Hepatocyte (in vitro differentiated cells): ENCODE measurements at regions not wholly inside any gene's neighbourhood (a gene's known extent, or its start where the extent isn't known, plus 50 kb on each side); places are given as distances from the start of the nearest gene placed in this dataset.

Source experiments
- DNase-seq: peaks from one replicate; pipeline ENCODE4 v3.0.0-alpha.2; 2016; ENCODE audit warnings: low spot score
- H2AFZ ChIP-seq: fragments of 200-600 bp; sonication (generic); 2 replicates; pipeline ENCODE4 v1.6.0; 2016; ENCODE audit warnings: antibody characterized with exemption, mild to moderate bottlenecking
- H3K27ac ChIP-seq: fragments of 200-600 bp; sonication (generic); 2 replicates; pipeline ENCODE4 v1.5.1; 2016; ENCODE audit warnings: mild to moderate bottlenecking
- H3K27me3 ChIP-seq: fragments of 200-600 bp; sonication (generic); 2 replicates; pipeline ENCODE4 v1.6.1; 2016
- H3K36me3 ChIP-seq: fragments of 200-600 bp; sonication (generic); replicated peaks from 2 replicates; pipeline ENCODE4 v1.5.1; 2016; ENCODE audit warnings: low read depth; ENCODE audit not compliant: insufficient read depth
- H3K4me1 ChIP-seq: fragments of 200-600 bp; sonication (generic); 2 replicates; pipeline ENCODE4 v1.5.1; 2016; ENCODE audit warnings: mild to moderate bottlenecking, moderate library complexity; ENCODE audit not compliant: insufficient read depth
- H3K4me2 ChIP-seq: fragments of 200-600 bp; sonication (generic); 2 replicates; pipeline ENCODE4 v1.6.0; 2016
- H3K4me3 ChIP-seq: fragments of 200-600 bp; sonication (generic); 2 replicates; pipeline ENCODE4 v1.5.1; 2016; ENCODE audit warnings: mild to moderate bottlenecking
- H3K79me2 ChIP-seq: fragments of 200-600 bp; sonication (generic); 2 replicates; pipeline ENCODE4 v1.6.0; 2017; ENCODE audit warnings: mild to moderate bottlenecking
- H3K9me2 ChIP-seq: fragments of 200-600 bp; sonication (generic); replicated peaks from 2 replicates; pipeline ENCODE4 v1.6.0; 2017; ENCODE audit warnings: mild to moderate bottlenecking; ENCODE audit not compliant: insufficient read depth
- H3K9me3 ChIP-seq: fragments of 200-600 bp; sonication (generic); 2 replicates; pipeline ENCODE4 v1.5.1; 2016; ENCODE audit warnings: low read depth, mild to moderate bottlenecking
- H4K20me1 ChIP-seq: fragments of 200-600 bp; sonication (generic); 2 replicates; pipeline ENCODE4 v1.6.0; 2016; ENCODE audit warnings: mild to moderate bottlenecking; ENCODE audit not compliant: insufficient read depth, poor library complexity, severe bottlenecking
- EZH2 ChIP-seq: fragments of 200-600 bp; sonication (generic); IDR thresholded peaks from 2 replicates; pipeline ENCODE4 v1.6.1; 2016; ENCODE audit warnings: antibody characterized with exemption, mild to moderate bottlenecking, borderline replicate concordance
- EZH2phosphoT487 ChIP-seq: fragments of 200-600 bp; sonication (generic); IDR thresholded peaks from one replicate; pipeline ENCODE4 v1.6.1; 2018; ENCODE audit warnings: antibody characterized with exemption, mild to moderate bottlenecking, low read depth, moderate library complexity; ENCODE audit not compliant: unreplicated experiment, severe bottlenecking
- WGBS: methylation state at CpG from one replicate; pipeline ENCODE4 v1.1.6; 2016; ENCODE audit warnings: low lambda C conversion rate; ENCODE audit errors: missing lambda C conversion rate; 5-methylcytosine and 5-hydroxymethylcytosine counted together
- TF ChIP-seq, protein P1 (sequence below): fragments of 200-600 bp; sonication (generic); IDR thresholded peaks from 2 replicates; pipeline ENCODE4 v1.5.1; 2016; ENCODE audit warnings: antibody characterized with exemption, mild to moderate bottlenecking; ENCODE audit not compliant: poor library complexity

DNA sequence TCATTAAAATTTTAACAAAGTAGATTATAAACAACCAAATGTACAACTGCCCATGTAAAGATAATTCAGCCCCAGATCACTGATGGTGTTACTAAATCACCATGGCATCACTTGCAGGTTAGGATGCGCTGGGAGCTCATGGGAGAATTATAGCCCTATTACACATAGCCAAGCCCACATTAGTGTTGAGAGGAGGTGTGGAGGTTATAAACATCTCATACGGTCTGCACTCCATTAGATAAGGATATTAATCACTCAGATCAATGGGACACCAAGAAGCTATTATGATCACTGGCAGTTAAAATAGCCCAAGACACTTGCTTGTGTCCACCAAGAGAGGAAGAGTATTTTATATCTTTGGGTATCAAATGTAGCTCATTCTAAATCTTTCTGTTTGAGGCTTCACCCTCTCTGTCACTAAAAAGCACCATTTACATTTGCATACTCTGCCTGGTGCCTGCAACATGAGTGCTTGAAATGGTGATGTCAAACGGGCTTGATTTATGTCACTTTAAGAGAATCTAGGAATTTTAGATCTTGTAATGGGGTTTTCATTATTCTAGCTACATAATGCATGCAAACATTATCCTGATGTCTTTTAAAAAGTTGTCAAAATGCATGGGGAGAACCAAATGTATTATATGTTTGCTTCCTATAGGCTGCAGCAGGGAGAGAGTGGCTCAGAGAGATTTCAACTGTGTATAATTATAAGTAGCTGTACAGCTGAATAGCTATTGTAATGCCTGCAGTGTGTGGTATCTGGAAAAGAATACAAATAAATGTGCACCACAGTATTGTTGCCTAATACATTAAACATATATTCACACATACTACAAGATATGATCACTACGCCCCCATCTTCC is 654.1 kb upstream of the MARCKS start:
- Histone ChIP-seq H4K20me1 (no peaks in the 10 kb centered on the region), H3K27me3 (no peaks in the 10 kb centered on the region), H2AFZ (no peak overlapping the region), H3K9me3 (no peaks in the 10 kb centered on the region), H3K4me3 (no peak overlapping the region), H3K9me2 (no peaks in the 10 kb centered on the region), H3K4me1 (no peaks in the 10 kb centered on the region), H3K36me3 (no peaks in the 10 kb centered on the region), H3K4me2 (no peak overlapping the region), H3K27ac (no peak overlapping the region), H3K79me2 (no peaks in the 10 kb centered on the region)
- 76% methylated on average over 4 of the region's 4 CpGs for WGBS
- TF ChIP-seq EZH2 (no peak), EZH2phosphoT487 (no peak)
- TF ChIP-seq, protein P1, sequence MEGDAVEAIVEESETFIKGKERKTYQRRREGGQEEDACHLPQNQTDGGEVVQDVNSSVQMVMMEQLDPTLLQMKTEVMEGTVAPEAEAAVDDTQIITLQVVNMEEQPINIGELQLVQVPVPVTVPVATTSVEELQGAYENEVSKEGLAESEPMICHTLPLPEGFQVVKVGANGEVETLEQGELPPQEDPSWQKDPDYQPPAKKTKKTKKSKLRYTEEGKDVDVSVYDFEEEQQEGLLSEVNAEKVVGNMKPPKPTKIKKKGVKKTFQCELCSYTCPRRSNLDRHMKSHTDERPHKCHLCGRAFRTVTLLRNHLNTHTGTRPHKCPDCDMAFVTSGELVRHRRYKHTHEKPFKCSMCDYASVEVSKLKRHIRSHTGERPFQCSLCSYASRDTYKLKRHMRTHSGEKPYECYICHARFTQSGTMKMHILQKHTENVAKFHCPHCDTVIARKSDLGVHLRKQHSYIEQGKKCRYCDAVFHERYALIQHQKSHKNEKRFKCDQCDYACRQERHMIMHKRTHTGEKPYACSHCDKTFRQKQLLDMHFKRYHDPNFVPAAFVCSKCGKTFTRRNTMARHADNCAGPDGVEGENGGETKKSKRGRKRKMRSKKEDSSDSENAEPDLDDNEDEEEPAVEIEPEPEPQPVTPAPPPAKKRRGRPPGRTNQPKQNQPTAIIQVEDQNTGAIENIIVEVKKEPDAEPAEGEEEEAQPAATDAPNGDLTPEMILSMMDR = no peak
- no peak for DNase-seq

DNA sequence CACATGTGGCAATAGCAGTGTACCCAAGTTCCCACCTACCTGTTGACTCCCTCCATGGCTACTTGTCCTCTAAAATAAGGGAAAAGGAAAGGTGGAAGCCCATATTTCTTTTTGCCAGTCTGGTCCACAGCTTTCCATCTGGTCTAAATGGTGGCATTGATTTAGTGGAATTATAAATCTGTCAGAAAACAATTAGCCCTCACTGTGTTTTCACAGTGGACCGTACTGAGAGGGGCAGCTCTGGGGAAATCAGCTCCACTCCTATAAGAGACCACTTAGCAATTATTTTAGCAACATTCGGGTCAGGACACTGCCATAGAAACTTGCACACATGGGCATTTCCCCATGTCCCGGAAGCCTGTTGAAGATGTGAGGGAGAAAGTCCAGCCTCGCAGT is 653.4 kb upstream of the MARCKS start:
- Histone ChIP-seq H3K79me2 (no peaks in the 10 kb centered on the region), H3K4me1 (no peaks in the 10 kb centered on the region), H3K4me3 (no peak overlapping the region), H3K27ac (no peak overlapping the region), H4K20me1 (no peaks in the 10 kb centered on the region), H3K4me2 (no peak overlapping the region), H3K36me3 (no peaks in the 10 kb centered on the region), H3K9me3 (no peaks in the 10 kb centered on the region), H3K9me2 (no peaks in the 10 kb centered on the region), H3K27me3 (no peaks in the 10 kb centered on the region), H2AFZ (no peak overlapping the region)
- TF ChIP-seq EZH2phosphoT487 = no peak
- TF ChIP-seq, protein P1 = no peak
- no peak for TF ChIP-seq EZH2
- DNase-seq = no peak
- WGBS = 71% methylated on average over 4 of the region's 4 CpGs

DNA sequence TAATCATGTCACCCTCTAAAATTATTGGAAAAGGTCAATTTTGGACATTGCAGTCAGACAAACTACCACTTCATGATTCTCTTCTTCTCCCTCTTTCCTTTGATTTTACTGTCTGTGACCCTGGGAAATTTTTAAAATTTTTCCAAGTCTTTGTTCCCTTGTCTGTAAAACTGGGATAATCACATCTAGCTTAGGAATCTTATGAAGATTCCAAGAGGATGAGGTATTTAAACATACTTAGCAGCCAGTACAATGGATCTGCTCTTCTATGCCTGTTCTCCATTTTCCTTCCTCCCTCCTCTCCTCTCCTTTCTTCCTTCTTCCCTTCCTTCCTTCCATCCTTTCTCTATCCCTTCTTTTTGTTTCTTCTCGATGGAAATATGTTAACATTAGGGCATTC is 651.6 kb upstream of the MARCKS start:
- no peaks in the 10 kb centered on the region for H3K4me1 ChIP-seq
- TF ChIP-seq EZH2phosphoT487 = no peak
- TF ChIP-seq EZH2 = no peak
- TF ChIP-seq, protein P1 = no peak
- no peaks in the 10 kb centered on the region for H3K36me3 ChIP-seq
- 96% methylated on average over 1 of the region's 1 CpG for WGBS
- no peaks in the 10 kb centered on the region for H3K27me3 ChIP-seq
- H3K9me2 ChIP-seq = no peaks in the 10 kb centered on the region
- H3K9me3 ChIP-seq = no peaks in the 10 kb centered on the region
- no peak overlapping the region for H3K4me3 ChIP-seq
- H3K4me2 ChIP-seq = no peak overlapping the region
- H3K79me2 ChIP-seq = no peaks in the 10 kb centered on the region
- no peak overlapping the region for H2AFZ ChIP-seq
- H4K20me1 ChIP-seq = no peaks in the 10 kb centered on the region
- H3K27ac ChIP-seq = no peak overlapping the region
- no peak for DNase-seq
